HG03439 (cell line): ENCODE measurements at regions not wholly inside any gene's neighbourhood (a gene's known extent, or its start where the extent isn't known, plus 50 kb on each side); places are given as distances from the start of the nearest gene placed in this dataset.
"Not testable (repeated sequence)": the region's sequence is repeated elsewhere in the genome, so short reads cannot be mapped to it uniquely, and the experiment has no call there.

Experiments
- ATAC-seq: cut with Tn5 transposase; IDR thresholded peaks from one replicate; pipeline ENCODE4 v1.9.1; 2021; ENCODE audit warnings: mild to moderate bottlenecking, moderate library complexity; ENCODE audit not compliant: unreplicated experiment

DNA sequence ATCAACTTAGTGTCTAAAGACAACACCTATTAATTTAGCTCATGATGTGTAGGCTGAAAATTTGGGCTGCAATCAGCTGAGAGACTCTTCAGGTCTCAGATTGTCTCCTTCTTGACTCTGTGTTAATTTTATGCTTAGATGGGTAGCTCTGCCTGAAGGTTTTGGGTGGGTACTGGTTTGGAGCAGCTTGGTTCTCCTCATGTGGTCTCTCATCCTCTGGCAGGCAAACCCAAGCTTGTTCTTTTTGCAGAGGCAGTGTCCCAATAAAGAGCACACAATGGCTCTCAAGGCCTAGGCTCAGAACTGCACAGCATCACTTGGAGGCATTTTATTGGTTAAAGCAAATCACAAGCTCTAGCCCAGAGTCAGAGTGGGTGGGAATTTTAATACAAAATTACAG is 280.6 kb downstream of the BTBD3 start:
- ATAC-seq, result no peak

DNA sequence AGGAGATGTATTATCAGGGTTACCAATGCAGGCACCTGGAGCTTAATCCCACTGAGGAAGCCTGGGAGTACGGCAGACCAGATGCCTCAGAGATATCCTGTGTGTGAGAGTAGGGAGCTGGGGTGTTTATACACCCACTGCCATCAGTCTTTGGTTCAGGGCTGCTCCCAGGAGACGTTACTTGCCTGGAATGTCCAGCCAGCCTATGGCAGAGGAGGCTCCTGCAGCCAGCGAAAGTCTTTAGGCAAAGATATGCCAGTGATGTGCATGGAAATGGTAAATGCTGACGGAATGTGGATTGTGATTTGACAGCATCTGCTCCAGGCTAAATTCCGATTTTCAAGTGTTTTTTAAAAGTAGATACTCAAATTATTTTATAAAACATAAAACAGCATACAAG is 282.0 kb downstream of the BTBD3 start:
- no peak for ATAC-seq

DNA sequence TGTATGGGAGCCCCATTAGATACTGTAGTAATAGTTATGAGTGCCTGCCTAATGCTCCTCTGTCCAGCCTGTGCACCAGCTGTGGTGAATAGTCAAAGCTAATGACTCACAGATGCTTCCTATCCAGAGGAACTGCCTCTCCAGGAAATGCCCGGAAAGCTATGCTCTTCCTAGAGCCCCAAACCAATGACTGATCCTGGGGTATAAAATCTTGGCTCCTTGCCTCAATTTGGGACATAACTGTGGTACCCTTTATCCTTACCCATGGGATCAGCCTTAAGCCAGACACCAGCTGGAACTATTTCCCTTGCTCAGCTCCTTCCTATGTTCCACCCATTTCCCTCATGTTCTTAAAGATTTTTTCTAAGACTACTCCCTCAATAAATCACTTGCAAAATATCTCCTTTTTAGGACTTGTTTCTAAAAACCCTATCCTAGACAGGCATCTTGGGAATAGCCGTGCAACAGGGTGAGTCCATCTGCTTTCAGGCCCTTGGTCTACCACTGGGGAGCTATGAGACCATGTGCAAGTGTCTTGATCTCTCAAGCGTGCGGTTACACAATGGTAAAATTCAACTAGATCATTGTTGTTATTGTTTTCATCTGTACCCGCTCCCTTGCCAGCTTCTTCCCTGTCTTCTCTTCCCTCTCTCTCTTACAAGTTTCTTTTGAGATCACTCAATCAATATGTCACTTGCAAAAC is 283.7 kb downstream of the BTBD3 start:
- no peak for ATAC-seq

DNA sequence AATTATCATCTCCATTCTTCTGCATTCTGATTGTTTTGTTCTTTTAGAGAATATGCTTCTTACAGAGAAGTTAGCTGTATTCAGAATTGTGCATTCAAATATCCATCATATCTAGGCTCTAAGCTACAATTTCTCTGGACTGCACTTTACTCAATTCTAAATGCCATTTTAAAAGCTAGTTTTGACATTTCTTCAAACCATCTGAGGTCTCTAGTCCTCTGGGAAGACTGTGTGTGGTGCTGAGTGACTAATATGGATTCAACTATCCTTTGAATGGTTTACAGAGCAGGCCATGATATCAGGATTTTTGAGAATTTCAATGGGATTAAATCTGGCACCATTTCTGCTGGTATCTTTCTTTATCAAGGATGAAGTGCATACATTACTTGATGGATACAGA is 285.7 kb downstream of the BTBD3 start:
- no peak for ATAC-seq

DNA sequence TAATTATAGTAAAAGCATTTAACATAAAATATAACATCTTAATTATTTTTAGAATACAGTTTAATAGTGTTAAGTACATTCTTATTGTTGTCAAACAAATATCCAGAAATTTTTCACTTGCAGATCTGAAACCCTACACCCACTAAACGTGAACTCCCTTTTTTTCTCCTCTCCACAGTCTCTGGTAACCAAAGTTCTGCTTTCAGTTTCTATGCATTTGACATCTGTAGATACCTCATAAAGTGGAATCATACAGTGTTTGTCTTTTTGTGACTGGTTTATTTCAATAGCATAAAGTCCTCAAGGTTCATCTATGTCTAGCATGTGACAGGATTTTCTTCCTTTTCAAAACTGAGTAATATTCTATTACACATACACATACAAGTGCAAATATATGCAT is 286.3 kb downstream of the BTBD3 start:
- no peak for ATAC-seq

DNA sequence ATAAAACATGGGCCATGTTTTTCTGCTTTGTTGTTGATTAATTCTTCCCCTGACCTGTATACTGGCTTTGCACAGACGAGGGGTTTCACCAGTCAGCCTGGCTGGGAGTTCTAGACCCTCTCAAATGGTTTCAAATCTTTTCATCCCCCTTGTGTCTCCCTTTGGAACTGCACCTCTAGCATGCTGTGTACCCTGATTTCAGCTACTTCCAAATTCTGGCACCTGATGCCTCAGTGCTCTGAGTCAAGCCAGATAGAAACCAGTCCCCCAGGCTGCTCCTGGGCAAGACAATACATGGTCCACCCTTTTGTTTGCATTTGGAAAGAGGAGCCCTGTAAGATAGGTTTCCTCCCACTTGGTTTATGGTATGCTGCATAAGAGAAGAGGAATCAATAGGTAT is 290.2 kb downstream of the BTBD3 start:
- ATAC-seq, result no peak

DNA sequence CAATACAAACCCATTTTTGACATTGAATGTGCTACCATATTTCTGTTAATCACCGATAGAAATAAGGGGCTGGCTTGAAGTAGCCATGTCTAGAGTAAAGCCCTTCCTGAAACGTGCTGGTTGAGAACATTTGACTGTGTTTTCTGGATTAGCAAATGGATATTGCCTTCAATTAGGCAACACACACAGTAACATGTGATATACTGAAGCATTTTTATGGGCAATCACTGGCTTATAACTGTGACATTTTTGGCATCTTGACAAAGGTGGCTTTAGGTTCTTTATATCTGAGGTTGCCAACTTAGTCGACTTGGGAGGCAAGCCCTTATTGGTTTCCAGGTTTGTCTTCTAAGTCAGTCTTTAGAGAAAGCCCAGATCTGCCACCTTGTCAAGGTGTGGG is 292.9 kb downstream of the BTBD3 start:
- no peak for ATAC-seq

DNA sequence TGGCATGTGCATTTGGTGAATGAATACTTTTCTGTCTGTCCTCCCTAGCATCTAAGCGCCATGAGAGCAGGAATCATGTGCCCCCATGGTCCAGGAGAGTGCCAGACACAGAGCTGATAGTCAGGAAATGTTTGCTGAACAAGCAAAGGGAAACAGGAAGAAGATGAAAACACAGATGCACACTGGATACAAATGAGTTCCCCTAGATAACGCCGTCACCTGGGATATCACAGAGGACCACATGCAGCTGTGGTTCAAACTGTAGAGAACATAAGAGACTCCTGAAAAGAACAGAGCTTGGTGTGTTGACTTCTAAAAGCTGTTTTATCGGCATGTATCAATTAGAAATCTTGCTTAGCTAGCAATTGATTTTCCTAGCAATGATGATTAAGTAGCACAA is 293.7 kb downstream of the BTBD3 start:
- no peak for ATAC-seq

DNA sequence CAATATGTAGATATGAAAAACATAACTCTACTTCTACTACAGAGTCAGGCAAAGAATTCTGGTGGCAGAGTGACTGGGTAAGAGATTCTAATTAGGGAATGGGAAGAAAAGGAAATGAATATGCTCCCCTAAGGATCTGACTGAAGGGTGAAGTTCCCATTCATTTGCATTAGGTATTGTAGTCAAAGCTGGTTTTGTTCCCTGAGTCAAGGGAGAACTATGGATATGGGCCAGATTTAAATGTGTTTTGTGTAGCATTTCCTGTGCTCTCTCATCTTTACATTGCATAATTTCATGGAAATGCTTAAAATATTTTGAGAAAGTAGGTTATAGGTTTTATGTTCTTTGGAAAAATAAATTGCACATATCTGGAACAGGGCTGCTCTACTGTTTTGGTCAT is 299.7 kb downstream of the BTBD3 start:
- ATAC-seq, result no peak

DNA sequence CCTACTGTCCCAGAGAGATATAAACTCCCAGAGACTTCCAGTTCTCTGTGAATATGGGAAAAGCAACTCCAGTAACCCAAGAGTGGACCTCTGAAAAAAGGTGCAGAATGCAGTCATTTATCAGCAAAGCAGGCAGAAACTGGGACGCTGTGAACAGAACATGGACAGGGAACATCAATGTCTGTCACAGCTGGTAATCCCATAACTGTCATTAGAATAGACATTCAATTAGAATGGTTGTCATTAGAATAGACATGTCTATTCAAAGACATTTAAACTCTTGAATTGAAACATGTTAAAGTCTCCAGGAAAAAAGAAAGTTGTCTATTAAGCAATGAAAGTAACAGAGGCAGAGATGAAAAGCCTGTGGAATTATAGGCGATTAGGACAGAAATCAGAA is 302.1 kb downstream of the BTBD3 start:
- ATAC-seq, result no peak

DNA sequence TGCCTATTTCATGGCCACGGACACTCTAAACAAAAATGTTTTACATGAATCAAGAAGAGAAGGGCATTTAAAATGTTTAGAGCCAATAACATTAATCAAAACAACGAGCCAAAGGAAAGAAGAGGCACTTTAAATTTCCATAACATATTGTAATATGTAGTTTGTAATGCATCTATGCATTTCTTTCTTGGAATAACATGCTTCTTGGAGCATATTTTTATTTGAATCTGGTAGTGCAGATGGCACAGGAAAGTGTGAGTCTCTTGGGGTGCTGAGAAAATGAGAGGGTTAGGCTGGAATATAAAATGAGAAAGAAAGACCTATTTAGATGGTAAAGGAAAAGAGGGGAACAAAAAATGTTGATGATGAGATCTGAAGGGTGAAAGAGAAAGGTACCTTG is 305.4 kb downstream of the BTBD3 start:
- ATAC-seq, result no peak

DNA sequence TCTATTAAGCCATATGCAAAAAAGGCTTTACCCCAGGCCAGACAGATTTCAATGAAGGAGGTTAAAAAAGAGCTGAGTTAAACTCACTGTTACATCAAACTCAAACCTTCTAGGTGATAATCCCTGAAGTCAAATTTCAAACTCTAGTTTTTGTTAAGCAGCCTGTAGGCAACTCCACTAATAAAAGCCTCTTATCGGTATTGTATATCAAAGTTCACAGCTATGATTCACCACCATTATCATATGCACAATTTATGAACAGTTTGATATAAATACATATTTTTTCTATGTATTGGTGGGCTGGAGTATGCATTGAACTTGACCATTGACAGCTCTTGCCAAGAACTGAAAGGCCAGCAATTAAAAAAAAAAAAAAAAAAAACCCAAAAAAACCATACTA is 308.2 kb downstream of the BTBD3 start:
- ATAC-seq, result no peak

DNA sequence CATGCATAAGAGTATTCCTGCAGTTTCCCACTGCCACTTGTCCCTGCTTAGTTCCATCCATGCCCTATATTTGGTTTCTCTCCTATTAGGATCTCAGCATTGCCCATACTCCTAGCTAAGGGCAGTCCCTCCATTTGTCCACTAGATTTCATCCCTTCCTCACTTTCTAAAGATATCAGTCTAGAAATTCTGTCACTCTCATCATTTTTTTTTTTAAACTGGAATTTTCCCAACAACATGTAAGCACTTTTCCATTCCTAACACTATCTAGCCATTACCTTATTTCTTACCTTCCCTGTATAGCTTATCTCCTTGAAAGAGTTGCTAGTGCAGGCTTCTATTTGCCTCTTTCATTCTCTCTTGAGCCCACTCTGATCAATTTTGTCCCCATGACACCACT is 312.2 kb downstream of the BTBD3 start:
- no peak for ATAC-seq

DNA sequence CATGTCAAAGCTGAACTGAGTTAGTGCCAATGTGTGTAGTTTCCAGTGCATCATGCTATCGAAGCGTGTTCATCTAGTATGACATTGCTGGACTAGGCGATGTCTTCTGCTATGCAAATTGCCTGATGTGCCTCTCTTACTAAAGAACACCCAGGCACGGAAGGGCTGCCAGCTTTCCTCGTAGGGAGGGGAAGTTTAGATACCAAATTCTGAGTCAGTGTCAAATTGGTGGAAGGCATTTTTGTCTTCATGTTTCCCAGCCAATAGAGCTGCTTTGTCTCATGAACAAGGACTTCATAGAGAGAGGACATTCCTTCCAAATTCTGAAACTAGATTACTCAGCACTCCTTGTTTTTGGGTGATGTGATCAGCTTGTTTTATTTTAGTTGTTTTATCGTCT is 320.1 kb downstream of the BTBD3 start:
- no peak for ATAC-seq

DNA sequence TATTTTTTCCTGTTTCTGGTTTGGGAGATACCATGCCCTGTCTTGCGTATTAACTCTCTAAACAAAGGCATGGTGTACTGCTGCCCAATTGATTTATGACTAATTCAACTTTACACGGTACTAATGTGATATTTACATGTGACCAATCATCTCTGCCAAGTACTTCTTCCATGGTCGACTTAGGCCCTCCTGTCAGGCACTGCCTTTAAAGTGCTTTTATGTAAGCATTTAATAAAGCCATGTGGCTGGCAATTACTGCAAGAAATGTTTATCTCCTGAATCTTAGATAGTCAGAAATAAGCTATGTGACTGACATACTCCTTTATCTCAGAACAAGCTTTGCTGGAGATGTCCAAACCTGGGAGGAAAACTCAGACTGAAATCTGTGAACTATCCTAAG is 323.4 kb downstream of the BTBD3 start:
- ATAC-seq, result no peak

DNA sequence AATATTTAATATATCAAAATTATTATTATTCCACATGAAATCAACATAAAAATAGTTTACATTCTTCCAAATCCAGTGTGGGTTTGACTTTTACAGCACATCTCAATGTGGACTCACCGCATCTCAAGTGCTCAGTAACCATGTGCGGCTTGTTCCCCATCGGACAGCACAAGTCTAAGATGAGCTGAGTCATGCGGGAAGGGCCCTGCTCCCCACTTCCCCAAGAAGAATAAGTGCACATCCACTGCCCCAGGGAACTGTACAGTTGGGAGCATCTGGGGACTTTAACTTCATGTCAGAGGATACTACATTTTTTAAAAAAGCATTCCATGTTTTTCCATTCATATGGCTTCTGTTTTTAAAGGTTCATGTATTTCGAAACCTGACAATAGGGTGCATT is 325.6 kb downstream of the BTBD3 start:
- ATAC-seq, result no peak

DNA sequence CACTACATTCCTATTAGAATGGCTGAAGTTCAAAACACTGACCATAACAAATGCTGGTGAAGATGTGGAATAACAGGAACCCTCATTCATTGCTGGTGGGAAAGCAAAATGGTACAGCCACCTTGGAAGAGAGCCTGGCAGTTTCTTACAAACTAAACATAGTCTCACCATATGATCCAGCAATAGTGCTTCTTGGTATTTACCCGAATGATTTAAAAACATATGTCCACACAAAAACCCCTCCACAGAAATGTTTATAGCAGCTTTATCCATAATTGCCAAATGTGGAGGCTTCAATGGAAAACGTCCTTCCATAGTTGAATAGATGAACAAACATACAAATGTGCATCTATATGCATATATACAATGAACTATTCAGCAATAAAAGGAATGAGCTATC is 330.8 kb downstream of the BTBD3 start:
- no peak for ATAC-seq

DNA sequence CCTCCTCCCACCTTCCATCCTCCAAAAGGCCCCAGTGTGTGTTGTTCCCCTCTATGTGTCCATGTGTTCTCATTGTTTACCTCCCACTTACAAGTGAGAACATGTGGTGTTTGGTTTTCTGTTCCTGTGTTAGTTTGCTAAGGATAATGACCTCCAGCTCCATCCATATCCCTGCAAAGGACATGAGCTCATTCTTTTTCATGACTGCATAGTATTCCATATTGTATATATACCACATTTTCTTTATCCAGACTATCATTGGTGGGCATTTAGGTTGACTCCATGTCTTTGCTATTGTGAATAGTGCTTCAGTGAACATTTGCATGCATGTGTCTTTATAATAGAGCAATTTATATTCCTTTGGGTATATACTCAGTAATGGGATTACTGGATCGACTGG is 333.0 kb downstream of the BTBD3 start:
- not testable (repeated sequence) for ATAC-seq

DNA sequence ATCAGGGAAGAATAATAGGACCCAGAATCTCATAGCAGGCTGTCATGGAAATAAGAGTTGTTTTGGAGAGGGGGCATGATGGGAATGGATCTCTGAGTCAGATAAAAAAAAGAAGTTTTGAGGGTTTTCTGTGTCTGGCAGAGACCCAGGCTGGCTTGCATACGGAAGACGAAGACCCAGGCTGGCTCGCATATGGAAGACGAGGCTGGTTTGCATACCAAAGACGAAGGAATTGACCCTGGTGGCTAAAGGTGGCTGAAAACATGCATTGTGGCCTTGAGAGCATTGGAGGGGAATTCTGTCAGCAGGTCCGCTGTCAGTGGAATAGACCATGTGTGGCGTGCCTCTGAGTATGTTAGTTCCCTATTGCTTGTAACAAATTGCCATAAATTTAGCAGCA is 335.1 kb downstream of the BTBD3 start:
- no peak for ATAC-seq

DNA sequence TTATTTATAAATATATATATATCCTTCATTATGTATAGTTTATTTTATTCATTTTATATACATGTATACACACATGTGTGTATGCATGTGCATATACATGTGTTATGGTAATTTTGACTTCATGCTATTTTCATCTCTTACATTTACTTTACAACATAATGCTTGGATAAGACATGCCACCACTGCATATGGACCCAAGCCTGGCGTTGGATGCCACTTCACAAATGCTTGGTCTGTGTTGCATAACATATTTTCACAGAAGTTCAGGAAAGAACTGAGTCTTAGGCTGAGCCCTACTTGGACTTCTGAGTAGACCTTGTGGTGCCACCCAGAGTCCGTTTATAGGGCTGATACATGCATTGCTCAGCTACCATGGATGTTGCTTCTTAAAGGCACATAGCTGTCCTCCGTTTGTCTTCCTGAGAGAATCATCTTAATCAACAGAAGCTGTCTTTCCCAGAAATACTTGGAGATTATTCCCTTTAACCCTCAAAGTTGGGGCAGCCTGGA is 337.8 kb downstream of the BTBD3 start:
- no peak for ATAC-seq

DNA sequence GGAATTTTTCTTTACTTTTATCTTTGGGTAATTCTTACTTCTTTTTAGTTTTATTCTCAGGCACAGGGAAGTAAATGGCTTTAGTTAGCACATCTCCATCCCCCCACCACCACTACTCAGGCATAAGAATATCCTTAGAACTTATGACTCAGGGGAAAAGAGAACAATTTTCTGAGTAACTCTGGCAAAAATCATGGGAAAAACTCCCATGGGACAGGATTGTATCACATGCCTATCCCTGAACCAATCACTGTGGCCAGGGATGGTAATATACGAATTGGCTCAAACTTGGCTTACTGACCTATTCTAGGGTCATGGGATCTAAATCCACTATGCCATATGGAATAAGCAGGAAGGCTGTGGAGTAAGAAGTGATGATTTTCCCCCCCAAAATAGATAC is 339.1 kb downstream of the BTBD3 start:
- ATAC-seq, result no peak

DNA sequence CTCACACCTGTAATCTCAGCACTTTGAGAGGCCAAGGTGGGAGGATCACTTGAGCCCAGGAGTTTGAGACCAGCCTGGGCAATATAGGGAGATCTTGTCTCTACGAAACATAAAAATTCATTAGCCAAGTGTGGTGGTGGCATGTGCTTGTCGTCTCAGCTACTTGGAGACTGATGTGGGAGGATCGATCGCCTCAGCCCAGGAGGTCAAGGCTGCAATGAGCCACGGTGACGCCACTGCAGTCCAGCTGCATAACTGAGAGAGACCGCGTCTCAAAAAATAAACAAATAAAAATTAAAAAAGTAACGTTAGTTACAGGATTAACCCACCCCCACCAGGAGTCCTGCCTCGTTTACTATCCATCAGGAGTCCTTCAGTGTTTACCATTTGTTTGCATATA is 345.1 kb downstream of the BTBD3 start:
- ATAC-seq, result no peak

DNA sequence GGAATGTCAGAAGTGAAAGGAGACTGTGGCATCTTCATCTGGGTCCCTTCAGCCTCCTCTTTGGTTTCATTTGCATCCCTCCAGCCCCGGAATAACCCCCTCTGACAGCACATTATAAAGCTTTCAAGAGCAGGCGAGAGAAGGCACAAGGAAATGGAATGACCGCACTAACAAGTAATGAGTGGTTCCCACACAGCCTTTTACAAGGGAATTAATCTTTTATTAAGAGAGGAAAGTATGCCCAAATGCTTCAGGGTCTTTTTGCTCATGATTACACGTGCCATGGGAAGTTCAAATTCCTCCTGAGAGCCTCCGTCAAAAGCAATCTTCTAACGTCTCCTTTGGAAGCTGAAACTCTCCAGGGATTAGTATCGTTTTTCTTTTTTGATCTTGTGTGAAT is 347.0 kb downstream of the BTBD3 start:
- ATAC-seq, result no peak
